ENCODE measurements at regions not wholly inside any gene's neighbourhood (a gene's known extent, or its start where the extent isn't known, plus 50 kb on each side); places are given as distances from the start of the nearest gene placed in this dataset.
"Not testable (repeated sequence)": the region's sequence is repeated elsewhere in the genome, so short reads cannot be mapped to it uniquely, and the experiment has no call there.

DNA sequence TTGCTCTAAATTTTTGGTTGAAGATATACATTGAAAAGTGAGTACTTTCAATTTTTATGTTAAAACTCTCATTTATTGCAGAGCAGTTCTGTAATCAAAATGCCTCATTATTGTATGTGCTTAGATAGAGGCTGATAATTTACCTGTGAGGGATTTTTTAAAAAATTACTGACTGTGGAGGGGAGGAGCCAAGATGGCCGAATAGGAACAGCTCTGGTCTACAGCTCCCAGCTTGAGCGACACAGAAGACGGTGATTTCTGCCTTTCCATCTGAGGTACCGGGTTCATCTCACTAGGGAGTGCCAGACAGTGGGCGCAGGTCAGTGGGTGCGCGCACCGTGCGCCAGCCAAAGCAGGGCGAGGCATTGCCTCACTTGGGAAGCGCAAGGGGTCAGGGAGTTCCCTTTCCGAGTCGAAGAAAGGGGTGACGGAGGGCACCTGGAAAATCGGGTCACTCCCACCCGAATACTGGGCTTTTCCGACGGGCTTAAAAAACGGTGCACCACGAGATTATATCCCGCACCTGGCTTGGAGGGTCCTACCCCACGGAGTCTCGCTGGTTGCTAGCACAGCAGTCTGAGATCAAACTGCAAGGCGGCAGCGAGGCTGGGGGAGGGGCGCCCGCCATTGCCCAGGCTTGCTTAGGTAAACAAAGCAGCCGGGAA is 89.4 kb downstream of the DDX11 start:
- not testable (repeated sequence) for DNase-seq (ENCODE audit: low spot score)

DNA sequence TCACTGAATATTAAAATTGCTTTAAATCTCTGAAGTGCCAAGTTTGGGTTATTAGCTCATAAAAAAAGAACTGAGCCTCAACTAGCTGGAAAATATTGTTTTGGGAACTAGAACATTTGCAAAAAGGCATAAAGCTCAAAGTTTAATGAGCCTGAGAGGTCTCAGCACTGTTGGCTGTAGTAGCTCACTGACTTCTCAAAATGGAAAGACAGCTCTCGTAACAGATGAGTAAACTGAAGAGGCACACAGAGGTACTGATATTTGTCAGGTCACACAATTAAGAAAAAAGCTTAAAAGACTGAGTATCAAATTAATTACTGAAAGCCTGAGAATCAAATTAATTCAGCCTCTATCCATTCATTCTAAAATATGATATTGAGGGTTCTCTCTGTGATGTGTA is 100.6 kb downstream of the DDX11 start:
- DNase-seq (ENCODE audit: low spot score), result not testable (repeated sequence)

DNA sequence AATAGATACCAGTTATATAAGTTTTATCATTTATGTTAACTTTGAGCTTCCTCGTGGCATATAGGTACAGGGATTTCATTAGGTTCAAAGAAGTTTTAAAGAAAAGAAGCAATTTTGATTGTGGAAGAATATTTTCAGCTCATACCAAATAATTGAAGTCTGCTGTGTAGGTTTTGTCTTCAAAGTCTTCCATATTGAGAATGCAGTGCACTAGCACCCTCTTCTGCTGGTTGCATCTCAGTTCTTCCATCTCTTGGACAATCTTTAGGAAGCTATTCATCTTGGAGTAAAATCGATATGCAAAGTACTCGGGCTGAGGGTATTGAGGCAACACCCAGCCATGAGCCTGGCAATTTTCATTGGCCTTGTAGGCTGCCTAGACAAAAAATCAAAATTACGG is 103.9 kb downstream of the DDX11 start:
- not testable (repeated sequence) for DNase-seq (ENCODE audit: low spot score)

DNA sequence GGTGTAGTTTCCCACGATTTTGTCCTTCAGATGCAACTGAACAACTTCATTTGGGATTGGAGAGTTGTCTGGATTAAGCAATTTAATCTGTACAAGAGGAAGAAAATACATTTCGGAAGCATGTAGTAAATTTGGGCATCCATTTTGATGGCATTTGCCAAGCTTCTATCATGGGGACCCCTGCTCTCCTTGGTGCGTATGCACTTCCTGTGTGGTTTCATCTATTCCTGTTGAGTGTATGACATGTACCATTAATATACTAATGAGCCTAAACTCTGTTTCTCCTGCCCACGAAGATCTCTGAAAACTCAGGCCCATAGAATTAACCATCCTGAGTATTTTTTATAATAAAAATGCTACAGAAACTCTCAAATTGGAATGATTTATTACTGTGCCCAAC is 105.2 kb downstream of the DDX11 start:
- DNase-seq (ENCODE audit: low spot score), result not testable (repeated sequence)

DNA sequence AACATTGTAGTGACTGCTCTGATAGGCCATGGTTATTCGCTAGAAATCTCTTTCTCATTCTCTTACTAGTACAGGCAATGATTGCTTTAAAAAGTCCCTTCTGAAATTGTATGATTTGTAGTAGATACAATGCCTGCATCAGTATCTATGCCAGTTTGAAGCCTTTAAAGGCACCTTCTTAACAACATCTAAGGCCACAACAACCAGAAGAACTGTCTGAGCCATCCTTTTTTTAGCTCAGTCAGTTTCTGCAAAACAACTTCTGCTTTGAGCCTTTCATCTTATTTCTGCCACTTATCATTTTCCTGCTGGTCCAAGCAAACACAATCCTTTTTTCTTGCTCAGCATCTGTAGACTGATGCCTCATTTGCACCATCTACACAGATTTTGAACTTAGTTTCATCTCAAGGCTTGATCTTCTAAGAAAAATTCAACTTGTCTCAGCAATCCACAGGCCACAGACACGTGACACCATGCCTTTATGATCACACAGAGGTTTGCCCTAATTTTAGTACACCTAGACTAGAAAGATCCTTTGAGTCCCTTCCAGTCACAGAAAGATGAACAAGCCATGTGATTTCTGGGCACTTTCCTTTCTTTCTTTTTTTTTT is 106.1 kb downstream of the DDX11 start:
- not testable (repeated sequence) for DNase-seq (ENCODE audit: low spot score)

DNA sequence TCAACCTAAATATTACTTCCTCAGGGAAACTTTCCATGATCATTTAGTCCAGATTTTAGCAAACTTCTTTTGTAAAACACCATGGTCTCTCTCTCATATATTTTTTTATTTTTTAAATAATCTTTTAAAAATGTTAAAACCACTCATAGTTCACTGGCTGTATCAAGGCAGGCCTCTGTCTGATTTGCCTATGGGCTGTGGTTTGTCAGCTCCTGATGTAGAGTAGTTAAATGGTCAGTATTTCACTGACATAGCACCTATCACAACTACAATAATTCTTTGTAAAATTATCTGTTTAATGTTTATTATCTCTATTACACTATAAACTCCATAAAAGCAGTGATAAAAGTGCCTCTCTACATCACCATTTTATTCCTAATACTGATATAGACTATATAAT is 108.9 kb downstream of the DDX11 start:
- DNase-seq (ENCODE audit: low spot score), result not testable (repeated sequence)

DNA sequence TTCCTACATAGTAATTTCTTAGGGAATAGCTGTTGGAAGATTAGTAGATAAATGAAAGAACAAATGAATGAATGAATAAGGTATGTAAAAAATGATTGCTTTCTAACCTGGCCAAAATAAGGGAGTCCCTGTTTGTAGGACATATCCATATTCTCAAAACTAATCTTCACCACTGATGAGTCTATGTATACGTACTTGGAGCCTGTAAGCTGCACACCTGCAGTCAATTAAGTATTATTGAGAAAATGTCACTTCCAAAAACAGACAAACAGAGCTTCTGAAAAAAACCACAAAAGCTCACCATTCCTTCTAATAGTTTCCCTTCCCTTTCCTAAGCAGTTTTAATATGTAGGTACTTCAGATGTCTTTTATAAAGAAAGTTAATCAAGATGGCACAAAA is 109.4 kb downstream of the DDX11 start:
- DNase-seq (ENCODE audit: low spot score), result not testable (repeated sequence)

DNA sequence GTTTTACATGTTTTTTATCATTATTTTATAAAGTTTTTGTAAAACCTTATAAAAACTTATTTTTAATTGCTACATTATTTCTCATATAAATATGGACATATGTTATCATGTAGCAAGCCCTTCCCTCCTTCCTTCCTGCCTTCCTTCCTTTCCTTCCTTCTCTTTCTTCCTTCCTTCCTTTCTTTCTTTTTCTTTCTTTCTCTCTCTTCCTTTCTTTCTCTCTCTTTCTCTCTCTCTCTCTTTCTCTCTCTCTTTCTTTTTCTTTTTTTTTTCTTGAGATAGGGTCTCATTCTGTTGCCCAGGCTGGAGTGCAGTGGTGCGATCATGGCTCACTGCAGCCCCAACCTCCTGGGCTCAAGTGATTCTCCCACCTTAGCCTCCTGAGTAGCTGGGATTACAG is 110.2 kb downstream of the DDX11 start:
- not testable (repeated sequence) for DNase-seq (ENCODE audit: low spot score)

DNA sequence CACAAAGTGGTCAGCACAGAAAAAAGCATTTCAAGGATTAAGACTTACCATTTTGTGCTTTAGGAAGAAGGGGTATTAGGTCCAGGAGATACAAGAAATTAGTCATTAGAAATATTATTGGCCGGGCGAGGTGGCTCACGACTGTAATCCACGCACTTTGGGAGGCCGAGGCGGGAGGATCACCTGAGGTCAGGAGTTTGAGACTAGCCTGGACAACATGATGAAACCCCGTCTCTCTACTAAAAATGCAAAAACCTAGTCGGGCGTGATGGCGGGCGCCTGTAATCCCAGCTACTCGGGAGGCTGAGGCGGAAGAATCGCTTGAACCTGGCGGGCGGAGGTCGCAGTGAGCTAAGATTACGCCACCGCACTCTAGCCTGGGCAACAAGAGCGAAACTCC is 111.0 kb downstream of the DDX11 start:
- DNase-seq (ENCODE audit: low spot score), result not testable (repeated sequence)

DNA sequence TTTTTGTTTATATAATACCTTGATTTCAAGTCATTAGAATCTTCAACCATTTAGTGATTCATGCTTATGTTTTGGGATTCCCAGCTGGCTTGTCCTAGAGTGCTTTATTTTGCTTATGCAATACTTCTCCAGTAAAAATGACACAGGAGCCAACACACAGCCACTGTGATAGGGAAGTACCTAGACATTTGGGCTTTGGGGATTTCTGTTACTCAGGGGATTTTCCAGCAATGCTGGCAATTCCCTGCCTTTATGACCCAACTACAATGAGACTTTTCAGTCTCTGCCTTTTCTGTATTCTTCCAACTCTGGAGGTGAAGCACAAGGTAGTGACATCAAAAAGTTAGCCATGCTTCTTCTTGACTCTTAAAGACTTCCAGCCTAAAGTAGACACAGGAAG is 119.0 kb downstream of the DDX11 start:
- not testable (repeated sequence) for DNase-seq (ENCODE audit: low spot score)

DNA sequence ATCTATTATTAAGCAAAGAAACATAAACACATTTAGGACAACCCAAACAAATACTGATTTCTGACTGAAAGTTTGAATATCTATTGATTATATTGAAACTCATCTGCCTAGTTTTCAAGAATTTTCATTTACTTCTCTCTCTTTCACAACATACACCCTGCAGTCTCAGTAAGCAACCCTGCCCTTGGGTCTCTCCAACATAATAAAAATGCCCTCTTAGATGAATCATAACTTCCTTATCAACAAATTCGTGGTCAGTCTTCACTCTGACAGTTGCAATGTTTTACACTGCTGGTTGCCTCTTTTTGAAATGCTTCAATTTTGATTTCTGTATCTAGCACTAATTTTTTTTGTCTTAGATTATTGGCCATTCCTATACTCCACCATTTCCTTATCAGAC is 122.0 kb downstream of the DDX11 start:
- DNase-seq (ENCODE audit: low spot score), result not testable (repeated sequence)

DNA sequence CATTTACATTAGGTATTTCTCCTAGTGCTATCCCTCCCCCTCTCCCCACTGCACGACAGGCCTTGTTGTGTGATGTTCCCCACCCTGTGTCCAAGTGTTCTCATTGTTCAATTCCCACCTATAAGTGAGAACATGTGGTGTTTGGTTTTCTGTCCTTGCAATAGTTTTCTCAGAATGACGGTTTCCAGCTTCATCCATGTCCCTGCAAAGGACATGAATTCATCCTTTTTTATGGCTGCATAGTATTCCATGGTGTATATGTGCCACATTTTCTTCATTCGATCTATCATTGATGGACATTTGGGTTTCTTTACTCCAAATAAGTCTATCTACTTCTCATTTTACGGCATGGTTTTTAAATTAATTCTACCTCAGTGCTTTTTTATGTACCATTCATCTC is 125.8 kb downstream of the DDX11 start:
- not testable (repeated sequence) for DNase-seq (ENCODE audit: low spot score)

DNA sequence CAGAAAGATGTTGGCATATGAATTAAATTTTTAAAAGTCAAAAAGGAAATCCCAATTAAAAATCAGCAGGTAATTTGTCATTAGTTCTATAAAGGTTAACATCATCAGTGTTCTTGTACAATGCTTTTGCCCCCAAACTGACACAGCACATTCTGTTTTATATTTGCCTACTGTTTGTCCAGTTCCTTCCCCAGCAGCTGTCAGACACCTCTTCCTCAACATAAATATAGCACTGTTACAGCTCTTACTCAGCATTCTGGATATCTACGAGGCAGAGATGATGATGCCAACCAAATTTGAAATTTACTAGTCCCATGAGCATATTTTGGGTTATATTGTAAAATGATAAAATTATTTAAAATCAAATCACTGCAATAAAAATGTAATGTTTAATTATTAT is 124.6 kb downstream of the SINHCAF start:
- DNase-seq (ENCODE audit: low spot score), result no peak

DNA sequence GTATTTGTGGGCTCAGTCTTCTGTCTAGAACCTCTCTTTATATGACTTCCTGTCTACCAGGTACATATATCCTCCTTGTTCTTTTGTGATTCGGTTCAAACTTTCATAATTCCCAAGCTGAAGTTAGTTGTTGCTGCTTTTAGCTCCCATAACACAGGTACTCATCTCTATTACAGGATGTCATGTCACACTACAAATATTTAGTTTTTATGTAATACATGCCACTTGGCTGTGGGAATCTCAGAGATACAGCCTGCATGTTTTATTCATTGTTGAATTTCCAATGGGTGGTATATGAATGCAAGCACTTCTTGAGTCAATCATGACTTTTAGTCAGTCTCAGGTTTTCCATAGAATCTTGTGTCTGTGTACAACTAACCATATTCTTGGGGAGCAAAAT is 122.7 kb downstream of the SINHCAF start:
- DNase-seq (ENCODE audit: low spot score), result no peak

DNA sequence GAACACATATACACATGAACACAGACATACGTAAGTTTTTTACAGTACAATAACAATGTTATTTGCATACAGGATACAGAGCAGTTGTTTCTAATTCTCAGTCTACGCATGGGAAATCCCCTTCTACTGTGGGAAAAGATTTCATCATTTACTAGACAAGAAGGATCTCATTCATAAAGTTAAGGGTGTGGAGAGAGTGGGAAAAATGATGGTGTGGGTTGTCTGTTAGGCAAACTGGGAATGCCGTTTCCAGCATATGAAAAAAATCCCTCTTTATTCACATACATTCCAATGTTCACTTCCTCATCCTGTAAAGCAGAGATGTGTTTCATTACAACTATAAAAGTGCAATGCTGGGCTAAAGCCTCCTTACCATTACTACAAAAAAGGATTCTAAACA is 120.9 kb downstream of the SINHCAF start:
- DNase-seq (ENCODE audit: low spot score), result no peak

DNA sequence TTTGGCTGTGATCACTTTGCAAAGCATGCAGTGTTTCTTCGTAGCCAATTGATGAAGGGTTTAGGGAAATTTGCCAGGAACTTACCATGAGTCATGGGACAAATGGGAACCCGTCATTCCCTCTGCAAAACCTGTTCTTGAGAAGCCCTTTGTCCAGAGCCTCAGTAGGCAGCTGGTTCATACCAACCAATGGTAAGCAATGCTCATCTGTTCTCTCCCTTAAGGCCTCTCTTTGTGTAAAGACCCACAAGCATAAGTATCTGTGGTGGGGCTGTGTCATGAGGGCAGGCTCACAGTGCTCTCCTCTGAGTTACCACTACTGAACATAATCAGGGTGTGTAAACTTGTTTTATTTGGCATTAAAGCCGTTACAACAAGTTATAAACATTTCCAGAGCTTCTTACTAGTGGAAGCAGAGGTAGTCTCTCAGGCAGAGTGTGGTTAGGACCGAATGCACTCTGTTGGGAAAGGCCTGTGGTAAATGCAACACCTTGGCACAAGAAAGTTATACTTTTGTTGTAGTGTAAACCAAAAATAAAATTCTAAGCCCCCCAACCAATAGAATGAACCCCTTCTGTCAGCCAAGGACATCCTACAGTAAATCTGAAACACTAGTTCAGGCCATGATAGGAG is 119.8 kb downstream of the SINHCAF start:
- no peak for DNase-seq (ENCODE audit: low spot score)

DNA sequence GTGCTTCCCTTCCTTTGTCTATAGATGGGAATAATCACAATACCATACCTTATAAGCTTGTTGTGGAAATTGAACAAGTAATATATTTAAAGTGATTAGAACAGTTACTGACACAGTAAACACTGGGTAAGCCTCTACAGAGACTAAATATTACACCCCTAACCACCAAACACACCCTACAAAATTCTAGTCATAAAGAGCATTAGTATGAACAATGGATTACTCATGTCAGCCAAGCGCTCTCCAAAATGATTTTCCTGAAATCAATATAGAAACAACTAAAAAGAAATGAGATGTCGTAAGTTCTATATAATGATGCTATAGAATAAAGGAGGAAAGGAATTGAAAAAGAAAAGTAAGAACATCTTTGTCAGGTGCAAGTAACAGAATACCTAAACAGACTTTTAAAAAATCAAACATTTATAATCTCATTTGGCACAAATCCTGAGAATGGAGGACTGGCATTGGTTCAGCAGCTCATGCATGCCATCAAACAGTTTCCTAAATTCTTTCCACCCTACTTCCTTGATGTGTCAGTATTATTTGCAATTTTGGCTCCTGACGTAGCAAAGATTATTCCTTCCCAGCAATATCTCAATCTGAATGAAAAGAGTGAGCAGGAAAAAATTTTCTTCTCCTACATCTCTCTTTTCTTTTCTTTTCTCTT is 118.0 kb downstream of the SINHCAF start:
- DNase-seq (ENCODE audit: low spot score), result no peak

DNA sequence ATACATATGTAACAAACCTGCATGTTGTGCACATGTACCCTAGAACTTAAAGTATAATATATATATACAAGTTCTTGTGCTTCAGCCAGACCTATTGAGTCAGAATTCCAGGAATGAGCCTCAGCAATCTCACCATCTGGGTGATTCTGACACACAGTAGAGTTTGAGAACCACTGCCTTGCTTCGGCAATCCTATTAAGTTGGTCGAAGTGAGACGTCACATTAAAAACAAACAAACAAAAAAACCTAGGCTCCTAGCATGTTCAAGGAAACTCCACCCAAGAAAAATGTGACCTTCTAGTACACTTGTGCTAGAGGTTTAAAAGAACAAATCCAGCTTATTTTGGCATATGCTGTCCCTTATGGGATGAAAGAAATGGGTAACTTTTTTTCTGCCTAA is 115.8 kb downstream of the SINHCAF start:
- DNase-seq (ENCODE audit: low spot score), result no peak

DNA sequence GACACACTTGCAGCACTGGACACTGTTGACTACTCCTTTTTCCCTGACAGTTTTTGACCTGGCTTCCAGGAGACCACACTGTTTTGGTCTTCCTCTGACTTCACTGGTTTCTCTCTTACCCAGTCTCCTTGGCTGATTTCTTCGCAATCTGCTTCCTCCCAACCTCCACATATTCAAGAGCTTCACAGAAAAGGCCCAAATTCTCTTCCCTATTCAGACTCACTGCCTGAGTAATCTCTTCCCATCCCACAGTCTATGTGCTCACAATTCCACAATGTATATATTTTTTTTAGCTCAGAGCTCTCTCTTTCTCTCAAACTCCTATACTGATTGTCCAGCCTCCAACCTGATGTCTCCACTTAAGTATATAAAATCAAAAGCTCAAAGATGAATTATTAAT is 115.4 kb downstream of the SINHCAF start:
- DNase-seq (ENCODE audit: low spot score), result no peak

DNA sequence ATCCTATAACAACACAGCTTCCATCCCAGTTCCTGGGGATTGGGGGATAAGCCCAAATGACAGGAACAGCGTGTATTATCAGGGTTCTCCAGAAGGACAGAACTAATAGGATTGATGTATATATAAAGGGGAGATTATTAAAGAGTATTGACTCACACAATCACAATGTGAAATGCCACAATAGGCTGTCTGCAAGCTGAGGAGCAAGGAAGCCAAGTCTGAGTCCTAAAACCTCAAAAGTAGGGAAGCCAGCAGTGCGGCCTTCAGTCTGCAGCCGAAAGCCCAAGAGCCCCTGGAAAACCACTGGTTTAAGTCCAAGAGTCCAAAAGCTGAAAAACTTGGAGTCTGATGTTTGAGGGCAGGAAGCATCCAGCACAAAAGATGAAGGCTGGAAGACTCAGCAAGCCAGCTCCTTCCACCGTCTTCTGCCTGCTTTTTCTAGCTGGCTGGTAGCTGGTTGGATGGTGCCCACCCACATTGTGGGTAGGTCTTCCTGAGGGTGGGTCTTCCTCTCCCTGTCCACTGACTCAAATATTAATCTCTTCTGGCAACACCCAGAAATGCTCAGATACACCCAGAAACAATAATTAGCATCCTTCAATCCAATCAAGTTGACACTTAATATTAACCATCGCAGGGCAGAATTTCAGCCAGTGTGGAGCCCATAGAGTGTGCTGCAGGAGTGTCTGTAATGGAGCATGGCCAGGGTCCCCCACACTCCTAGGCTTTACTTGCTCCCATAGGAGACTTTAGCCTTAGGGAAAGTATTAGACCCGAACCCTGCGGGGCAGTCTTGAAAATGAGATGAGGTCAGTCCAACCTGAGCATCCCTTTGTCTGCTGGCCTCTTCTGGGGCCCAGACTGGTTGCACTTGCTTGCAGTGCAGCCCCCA is 111.1 kb downstream of the SINHCAF start:
- DNase-seq (ENCODE audit: low spot score), result no peak

DNA sequence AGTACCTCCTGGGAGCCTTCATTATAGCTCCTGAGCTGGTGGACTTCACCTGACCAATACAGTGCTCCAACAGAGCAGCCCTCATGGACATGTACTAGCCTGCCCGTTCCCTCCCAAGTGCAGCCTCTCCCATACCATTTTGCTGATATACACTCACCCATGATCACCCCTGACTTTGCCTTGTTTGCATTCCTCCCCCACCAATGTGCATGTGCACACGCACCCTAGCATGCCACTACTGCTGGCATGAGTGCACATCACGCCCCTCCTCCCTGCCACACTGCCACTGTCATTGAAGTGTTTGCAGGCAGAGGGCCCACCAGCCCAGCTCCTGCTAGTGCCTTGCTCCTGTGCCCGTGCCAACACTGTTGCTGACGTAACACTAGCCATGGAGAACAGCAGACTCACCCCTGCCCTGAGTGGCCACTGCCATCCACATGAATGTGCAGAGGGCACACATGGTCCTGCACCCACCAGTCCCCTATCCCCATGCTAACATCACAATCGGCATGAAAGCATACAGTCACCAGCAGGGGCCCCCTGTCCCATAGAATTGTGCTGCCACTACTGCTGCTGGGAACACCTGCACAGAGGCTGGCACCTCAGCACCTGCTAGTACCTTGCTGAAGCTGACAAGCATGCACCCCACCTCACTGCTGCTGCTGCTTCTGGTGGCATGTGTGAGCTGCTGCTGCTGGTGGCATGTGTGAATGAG is 110.3 kb downstream of the SINHCAF start:
- DNase-seq (ENCODE audit: low spot score), result no peak

All from HuH-7.5 (cell line).